OCI-LY1 (cell line): ENCODE measurements at regions not wholly inside any gene's neighbourhood (a gene's known extent, or its start where the extent isn't known, plus 50 kb on each side); places are given as distances from the start of the nearest gene placed in this dataset.

ENCODE experiments used
- H2AFZ ChIP-seq: fragments of 200-600 bp; sonication (generic), shearing (Covaris generic); 2 replicates; pipeline ENCODE4 v1.6.0; 2014; ENCODE audit warnings: antibody characterized with exemption, mild to moderate bottlenecking, low read length
- H3F3A ChIP-seq: fragments of 200-600 bp; sonication (generic), shearing (Covaris generic); 2 replicates; pipeline ENCODE4 v1.6.0; 2014; ENCODE audit warnings: mild to moderate bottlenecking, antibody characterized with exemption, low read length, moderate library complexity; ENCODE audit not compliant: insufficient read depth
- H3K27ac ChIP-seq: fragments of 200-600 bp; sonication (generic); 2 replicates; pipeline ENCODE4 v1.5.1; 2014; ENCODE audit warnings: low read length, mixed run types, mild to moderate bottlenecking, low read depth; ENCODE audit not compliant: poor library complexity, severe bottlenecking
- H3K27me3 ChIP-seq: fragments of 200-600 bp; sonication (generic); 2 replicates; pipeline ENCODE4 v1.6.0; 2014; ENCODE audit warnings: antibody characterized with exemption, mild to moderate bottlenecking, low read length, moderate library complexity; ENCODE audit not compliant: insufficient read depth
- H3K36me3 ChIP-seq: fragments of 200-600 bp; sonication (generic); 2 replicates; pipeline ENCODE4 v1.6.1; 2014; ENCODE audit warnings: mild to moderate bottlenecking, antibody characterized with exemption, low read length, moderate library complexity, mixed read lengths; ENCODE audit not compliant: insufficient read depth
- H3K4me1 ChIP-seq: fragments of 200-600 bp; sonication (generic); 2 replicates; pipeline ENCODE4 v1.5.1; 2014; ENCODE audit warnings: mild to moderate bottlenecking, low read length, moderate library complexity; ENCODE audit not compliant: insufficient read depth, severe bottlenecking
- H3K4me2 ChIP-seq: fragments of 200-600 bp; sonication (generic), shearing (Covaris generic); 2 replicates; pipeline ENCODE4 v1.6.1; 2014; ENCODE audit warnings: low read length
- H3K4me3 ChIP-seq: fragments of 200-600 bp; sonication (generic); 2 replicates; pipeline ENCODE4 v1.5.1; 2014; ENCODE audit warnings: low read length, low read depth, mild to moderate bottlenecking, mixed read lengths; ENCODE audit not compliant: poor library complexity, severe bottlenecking
- H3K79me2 ChIP-seq: fragments of 200-600 bp; shearing (Covaris generic); 2 replicates; pipeline ENCODE4 v1.6.1; 2016; ENCODE audit warnings: mixed run types, low read length, mixed read lengths; ENCODE audit not compliant: insufficient read depth
- H3K9ac ChIP-seq: fragments of 200-600 bp; sonication (generic), shearing (Covaris generic); 2 replicates; pipeline ENCODE4 v1.6.1; 2014; ENCODE audit warnings: mild to moderate bottlenecking, low read length, mixed read lengths
- H3K9me2 ChIP-seq: fragments of 200-600 bp; sonication (generic), shearing (Covaris generic); 2 replicates; pipeline ENCODE4 v1.6.1; 2014; ENCODE audit warnings: low read depth, mild to moderate bottlenecking, low read length, mixed read lengths
- H3K9me3 ChIP-seq: fragments of 200-600 bp; shearing (Covaris generic); 2 replicates; pipeline ENCODE4 v1.6.1; 2014; ENCODE audit warnings: low read length, mixed read lengths
- H4K20me1 ChIP-seq: fragments of 200-600 bp; sonication (generic), shearing (Covaris generic); 2 replicates; pipeline ENCODE4 v1.6.0; 2016; ENCODE audit warnings: mild to moderate bottlenecking, low read length; ENCODE audit not compliant: insufficient read depth
- CTCF ChIP-seq: fragments of 200-600 bp; sonication (generic), shearing (Covaris generic); IDR thresholded peaks from 2 replicates; pipeline ENCODE4 v1.5.1; 2017; ENCODE audit warnings: mild to moderate bottlenecking, antibody characterized with exemption, low read length, moderate library complexity, mixed read lengths
- EZH2 ChIP-seq: fragments of 200-600 bp; sonication (generic), shearing (Covaris generic); IDR thresholded peaks from 2 replicates; pipeline ENCODE4 v1.8.0; 2017; ENCODE audit warnings: borderline replicate concordance, mixed run types, mild to moderate bottlenecking, antibody characterized with exemption, low read length, moderate library complexity, mixed read lengths

GRCh38 chr6:68194846-68195478 lies 440.1 kb upstream of the ADGRB3 start:
- H3K27me3 ChIP-seq = no peaks in the 10 kb centered on the region
- H3K9me3 ChIP-seq = no peaks in the 10 kb centered on the region; the same call in 1 of the 2 replicates
- no peak overlapping the region for H3K4me3 ChIP-seq
- no peak overlapping the region for H3K4me2 ChIP-seq
- no peaks in the 10 kb centered on the region for H3K36me3 ChIP-seq
- H2AFZ ChIP-seq = no peak overlapping the region
- H3F3A ChIP-seq = no peaks in the 10 kb centered on the region
- no peaks in the 10 kb centered on the region for H3K4me1 ChIP-seq
- no peaks in the 10 kb centered on the region for H3K79me2 ChIP-seq
- no peaks in the 10 kb centered on the region for H4K20me1 ChIP-seq
- no peak overlapping the region for H3K27ac ChIP-seq
- TF ChIP-seq CTCF (no peak), EZH2 (no peak)
- no peaks in the 10 kb centered on the region for H3K9me2 ChIP-seq
- H3K9ac ChIP-seq = no peak overlapping the region

- no peaks in the 10 kb centered on the region for H3F3A ChIP-seq
- H3K36me3 ChIP-seq = no peaks in the 10 kb centered on the region
- no peaks in the 10 kb centered on the region for H3K9me2 ChIP-seq
- TF ChIP-seq EZH2 = no peak
- no peak for TF ChIP-seq CTCF
- H2AFZ ChIP-seq = no peak overlapping the region
- no peak overlapping the region for H3K27ac ChIP-seq
- no peaks in the 10 kb centered on the region for H3K79me2 ChIP-seq
- no peak overlapping the region for H3K4me2 ChIP-seq
- H3K27me3 ChIP-seq = no peaks in the 10 kb centered on the region
- no peaks in the 10 kb centered on the region for H3K9me3 ChIP-seq
- no peak overlapping the region for H3K4me3 ChIP-seq
- H4K20me1 ChIP-seq = no peaks in the 10 kb centered on the region
- no peak overlapping the region for H3K9ac ChIP-seq
- no peaks in the 10 kb centered on the region for H3K4me1 ChIP-seq
These were observed 442.1 kb upstream of the ADGRB3 start for GRCh38 chr6:68192988-68193387.

GRCh38 chr6:68189217-68189815 lies 445.8 kb upstream of the ADGRB3 start:
- H3K9me3 ChIP-seq = no peaks in the 10 kb centered on the region
- H3K4me1 ChIP-seq = no peaks in the 10 kb centered on the region
- no peak overlapping the region for H3K4me2 ChIP-seq
- no peaks in the 10 kb centered on the region for H3K27me3 ChIP-seq
- no peak for TF ChIP-seq EZH2
- TF ChIP-seq CTCF = no peak
- H3K27ac ChIP-seq = no peak overlapping the region
- H2AFZ ChIP-seq = peak overlapping the region; percentile 81
- H3K36me3 ChIP-seq = no peaks in the 10 kb centered on the region
- no peak overlapping the region for H3K4me3 ChIP-seq
- no peak overlapping the region for H3K9ac ChIP-seq
- no peaks in the 10 kb centered on the region for H3K9me2 ChIP-seq
- no peaks in the 10 kb centered on the region for H4K20me1 ChIP-seq
- H3F3A ChIP-seq = no peaks in the 10 kb centered on the region
- H3K79me2 ChIP-seq = no peaks in the 10 kb centered on the region
